Lung (tissue), 11 donors: ENCODE measurements at regions not wholly inside any gene's neighbourhood (a gene's known extent, or its start where the extent isn't known, plus 50 kb on each side); places are given as distances from the start of the nearest gene placed in this dataset.

Experiments
- ATAC-seq: fragments of 200-7000 bp; cut with Tn5 transposase; one replicate; pipeline ENCODE4 v1.9.1; 2020; ENCODE audit warnings: moderate number of reproducible peaks; ENCODE audit not compliant: insufficient read depth, low FRiP score
- DNase-seq, 3 donors: peaks; one replicate each; pipeline ENCODE4 v3.0.0-alpha.2; 2013 to 2017
- H3K27ac ChIP-seq, 2 donors: one replicate each; pipeline ENCODE4 v1.5.1; 2013; ENCODE audit warnings: mild to moderate bottlenecking in 2 of 2, moderate library complexity in 2 of 2, control low read depth in 1 of 2, inconsistent platforms in 1 of 2, low read depth in 1 of 2, low read length in 1 of 2
- H3K27me3 ChIP-seq, 3 donors: one replicate each; pipeline ENCODE4 v1.5.1; 2013; ENCODE audit warnings: low read length in 2 of 3; ENCODE audit not compliant: control insufficient read depth in 3 of 3, insufficient read depth in 3 of 3
- H3K36me3 ChIP-seq, 4 donors: one replicate each; pipeline ENCODE4 v1.5.1; 2013; ENCODE audit warnings: low read length in 4 of 4, mild to moderate bottlenecking in 1 of 4, moderate library complexity in 1 of 4; ENCODE audit not compliant: control insufficient read depth in 4 of 4, insufficient read depth in 4 of 4
- H3K4me1 ChIP-seq, 5 donors: one replicate each; pipeline ENCODE4 v1.5.1; 2013; ENCODE audit warnings: low read length in 5 of 5, mild to moderate bottlenecking in 2 of 5, moderate library complexity in 1 of 5; ENCODE audit not compliant: control insufficient read depth in 5 of 5, insufficient read depth in 5 of 5
- H3K4me3 ChIP-seq: one replicate; pipeline ENCODE4 v1.5.1; 2013; ENCODE audit warnings: mild to moderate bottlenecking, control low read depth, moderate library complexity
- H3K9ac ChIP-seq, 2 donors: one replicate each; pipeline ENCODE4 v1.5.1; 2013; ENCODE audit warnings: low read length in 2 of 2, control low read depth in 1 of 2; ENCODE audit not compliant: insufficient read depth in 1 of 2
- H3K9me3 ChIP-seq, 4 donors: one replicate each; pipeline ENCODE4 v1.5.1; 2013; ENCODE audit warnings: low read length in 3 of 4, mild to moderate bottlenecking in 1 of 4, moderate library complexity in 1 of 4; ENCODE audit not compliant: control insufficient read depth in 4 of 4, insufficient read depth in 3 of 4
- CTCF ChIP-seq: IDR thresholded peaks from 2 replicates; pipeline ENCODE4 v1.5.1; 2012; ENCODE audit warnings: mild to moderate bottlenecking; ENCODE audit errors: control extremely low read depth, extremely low read depth
- WGBS, 2 donors: extraction: QIAGEN DNeasy Blood & Tissue Kit; methylation state at CpG; one replicate each; pipeline ENCODE4 v1.1.7; 2013; 5-methylcytosine and 5-hydroxymethylcytosine counted together
- donor health status: control.
- donor health status: control.
- donor health status: Bipolar disorder and iron deficiency.
- donor health status: healthy.
- donor health status: DM: yes; HTN: yes; CAD: no.

GRCh38 chr2:62304429-62305417 lies 108.8 kb downstream of the B3GNT2 start:
- peaks cover 9 to 38% (median 18%) of the 10 kb centered on the region in 5 donors for H3K4me1 ChIP-seq
- WGBS, 2 donors: 23 to 45% methylated on average over 13 of the region's 13 CpGs
- TF ChIP-seq CTCF: no peak
- no peaks in the 10 kb centered on the region for H3K36me3 ChIP-seq
- H3K9me3 ChIP-seq: no peaks in the 10 kb centered on the region
- H3K27me3 ChIP-seq: no peaks in the 10 kb centered on the region
- H3K4me3 ChIP-seq: no peak overlapping the region
- ATAC-seq (peak; percentile 58), DNase-seq (peak; percentile 34 to 66 (median 48))
- H3K27ac ChIP-seq: peak overlapping the region in 1 of 2 donors; percentile 86
- H3K9ac ChIP-seq: no peak overlapping the region

- H3K27me3 ChIP-seq: no peaks in the 10 kb centered on the region
- no peak for DNase-seq
- no peak for TF ChIP-seq CTCF
- WGBS, 2 donors: 41 to 72% methylated on average over 3 of the region's 3 CpGs
- peak overlapping the region in 1 of 2 donors; percentile 86 for H3K27ac ChIP-seq
- no peak overlapping the region for H3K4me3 ChIP-seq
- no peaks in the 10 kb centered on the region for H3K9me3 ChIP-seq
- H3K4me1 ChIP-seq: peaks cover 6 to 33% (median 16%) of the 10 kb centered on the region in 5 donors
- H3K36me3 ChIP-seq: no peaks in the 10 kb centered on the region
- ATAC-seq: no peak
- no peak overlapping the region for H3K9ac ChIP-seq
Measured at GRCh38 chr2:62303788-62304187, 107.9 kb downstream of the B3GNT2 start.

GRCh38 chr2:62302631-62303435 lies 106.9 kb downstream of the B3GNT2 start:
- Histone ChIP-seq H3K9ac (no peak overlapping the region), H3K4me3 (no peak overlapping the region), H3K36me3 (no peaks in the 10 kb centered on the region), H3K4me1 (peaks cover 6 to 27% (median 16%) of the 10 kb centered on the region in 5 donors), H3K27ac (no peak overlapping the region), H3K9me3 (no peaks in the 10 kb centered on the region), H3K27me3 (no peaks in the 10 kb centered on the region)
- WGBS, 2 donors: 58 to 66% methylated on average over 6 of the region's 6 CpGs
- TF ChIP-seq CTCF: no peak
- ATAC-seq (no peak), DNase-seq (no peak)
